GM10248 (cell line): ENCODE measurements at regions not wholly inside any gene's neighbourhood (a gene's known extent, or its start where the extent isn't known, plus 50 kb on each side); places are given as distances from the start of the nearest gene placed in this dataset.

Experiments
- CTCF ChIA-PET: fragments of 300-600 bp; sonication (Branson Sonifier 250); formaldehyde crosslinking; extraction: SDS; loops from one replicate; lab custom pipeline; 2021; ENCODE audit warnings: antibody characterized with exemption; lab: Yijun Ruan, JAX
- POLR2A ChIA-PET: fragments of 350-650 bp; sonication (Branson Sonifier 250); formaldehyde crosslinking; extraction: SDS; loops from one replicate; lab custom pipeline; 2020; ENCODE audit warnings: antibody characterized with exemption; lab: Yijun Ruan, JAX
- DNase-seq: peaks from one replicate; pipeline ENCODE4 v3.0.0; 2012; ENCODE audit errors: extremely low spot score
- CTCF ChIP-seq: IDR thresholded peaks from 2 replicates; pipeline ENCODE4 v1.5.1; 2012; ENCODE audit warnings: mild to moderate bottlenecking, low read depth; ENCODE audit errors: extremely low read depth, missing control alignments, control extremely low read depth

GRCh38 chr4:108263057-108263456, 94.3 kb upstream of the LEF1 start:
- CTCF ChIA-PET: interaction anchor here (1.6 kb wide), 1 partner anchor 13 kb away, joined by 3 read pairs; no protein-coding TSS in a partner anchor
- no peak for TF ChIP-seq CTCF
- POLR2A ChIA-PET: no interaction called here
- DNase-seq: no peak

- POLR2A ChIA-PET: no interaction called here
- no peak for TF ChIP-seq CTCF
- no peak for DNase-seq
- CTCF ChIA-PET: interaction anchor here (1.0 to 1.4 kb wide), 2 partner anchors 9 to 243 kb away, joined by 3 to 4 read pairs; no protein-coding TSS in a partner anchor
These were observed 92.3 kb upstream of the LEF1 start for GRCh38 chr4:108261026-108261425.

- ChIA-PET POLR2A (no interaction called here), CTCF (no interaction called here)
- TF ChIP-seq CTCF: no peak
- DNase-seq: no peak
These were observed 87.8 kb upstream of the LEF1 start for GRCh38 chr4:108256538-108256937.

- ChIA-PET CTCF (interaction anchor here (0.8 to 1.2 kb wide), 2 partner anchors 10 to 51 kb away, joined by 3 read pairs; no protein-coding TSS in a partner anchor), POLR2A (no interaction called here)
- no peak for DNase-seq
- TF ChIP-seq CTCF: no peak
These were observed 86.5 kb upstream of the LEF1 start for GRCh38 chr4:108255203-108255747.

DNA sequence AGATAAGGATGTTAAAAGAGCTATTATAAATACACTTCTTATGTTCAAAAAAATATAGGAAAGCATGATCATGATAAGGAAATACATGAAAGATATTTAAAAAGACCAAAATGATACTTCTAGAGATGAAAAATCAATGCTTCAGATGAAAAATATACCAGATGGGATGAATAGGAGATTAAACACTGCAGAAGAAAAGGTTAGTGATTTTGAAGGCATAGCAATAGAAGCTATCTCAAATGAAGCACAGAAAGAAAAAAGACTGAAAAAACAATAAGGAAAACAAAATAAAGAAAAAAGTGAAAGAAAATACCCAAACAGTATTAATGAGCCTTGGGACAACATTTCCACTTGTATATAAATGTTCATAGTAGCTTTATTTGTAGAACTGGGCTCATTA, 80.7 kb upstream of the LEF1 start:
- CTCF ChIA-PET: interaction anchor here (1.2 to 1.4 kb wide), 2 partner anchors 9 to 11 kb away, joined by 4 read pairs; no protein-coding TSS in a partner anchor
- POLR2A ChIA-PET: no interaction called here
- no peak for DNase-seq
- no peak for TF ChIP-seq CTCF

- ChIA-PET POLR2A (no interaction called here), CTCF (interaction anchor here (1.3 kb wide), 1 partner anchor 11 kb away, joined by 3 read pairs; no protein-coding TSS in a partner anchor)
- TF ChIP-seq CTCF: no peak
- DNase-seq: no peak
These were observed 78.8 kb upstream of the LEF1 start for GRCh38 chr4:108247387-108248049.
